PC-3 (cell line): ENCODE measurements at regions not wholly inside any gene's neighbourhood (a gene's known extent, or its start where the extent isn't known, plus 50 kb on each side); places are given as distances from the start of the nearest gene placed in this dataset.

Experiments
- ATAC-seq: fragments of 200-7000 bp; cut with Tn5 transposase; 2 replicates; pipeline ENCODE4 v1.9.1; 2020; ENCODE audit warnings: mild to moderate bottlenecking, moderate library complexity
- BruUV-seq: library from RNA; stranded (reverse); fragments of 400-500 nt; replicated peaks from 2 replicates; lab custom pipeline; 2021; lab: Mats Ljungman, UMichigan
- CTCF ChIA-PET: fragments of 300-600 bp; sonication (Branson Sonifier 250); formaldehyde crosslinking; loops from one replicate; lab custom pipeline; 2022; ENCODE audit warnings: antibody characterized with exemption; lab: Charles Lee
- POLR2A ChIA-PET: fragments of 300-600 bp; sonication (Branson Sonifier 250); formaldehyde crosslinking; loops from one replicate; lab custom pipeline; 2022; ENCODE audit warnings: antibody characterized with exemption; ENCODE audit not compliant: unreplicated experiment; lab: Charles Lee
- DNase-seq: peaks from one replicate; pipeline ENCODE4 v3.0.0-alpha.2; 2015
- H2AFZ ChIP-seq: fragments of 300-600 bp; sonication (generic); 2 replicates; pipeline ENCODE4 v1.6.0; 2016; ENCODE audit warnings: antibody characterized with exemption, low read length
- H3F3A ChIP-seq: fragments of 300-600 bp; sonication (generic); one replicate; pipeline ENCODE4 v1.6.0; 2017; ENCODE audit warnings: antibody characterized with exemption, low read length, control low read depth, mild to moderate bottlenecking; ENCODE audit not compliant: unreplicated experiment
- H3K27ac ChIP-seq: fragments of 300-600 bp; sonication (generic); 2 replicates; pipeline ENCODE4 v1.5.1; 2016; ENCODE audit warnings: mild to moderate bottlenecking, low read length
- H3K27me3 ChIP-seq: fragments of 300-600 bp; sonication (generic); 2 replicates; pipeline ENCODE4 v1.6.1; 2016; ENCODE audit warnings: low read length, mixed read lengths
- H3K36me3 ChIP-seq: fragments of 300-600 bp; sonication (generic); 2 replicates; pipeline ENCODE4 v1.6.1; 2016; ENCODE audit warnings: low read depth, mixed run types, low read length, mixed read lengths
- H3K4me1 ChIP-seq: fragments of 300-600 bp; sonication (generic); 2 replicates; pipeline ENCODE4 v1.5.1; 2016; ENCODE audit warnings: low read length; ENCODE audit not compliant: insufficient read depth
- H3K4me2 ChIP-seq: fragments of 300-600 bp; sonication (generic); 2 replicates; pipeline ENCODE4 v1.6.0; 2016; ENCODE audit warnings: low read length
- H3K4me3 ChIP-seq: fragments of 300-600 bp; sonication (generic); 2 replicates; pipeline ENCODE4 v1.5.1; 2016; ENCODE audit warnings: mild to moderate bottlenecking, low read length, mixed read lengths
- H3K79me2 ChIP-seq: fragments of 300-600 bp; sonication (generic); 2 replicates; pipeline ENCODE4 v1.6.1; 2017; ENCODE audit warnings: low read length, mixed read lengths
- H3K9ac ChIP-seq: fragments of 300-600 bp; sonication (generic); 2 replicates; pipeline ENCODE4 v1.6.0; 2016; ENCODE audit warnings: mild to moderate bottlenecking, low read length
- H3K9me2 ChIP-seq: fragments of 300-600 bp; sonication (generic); replicated peaks from 2 replicates; pipeline ENCODE4 v1.6.1; 2016; ENCODE audit warnings: mixed run types, low read length, mixed read lengths
- H3K9me3 ChIP-seq: fragments of 300-600 bp; sonication (generic); 2 replicates; pipeline ENCODE4 v1.6.1; 2016; ENCODE audit warnings: low read length, mixed read lengths
- H4K20me1 ChIP-seq: fragments of 300-600 bp; sonication (generic); 2 replicates; pipeline ENCODE4 v1.6.1; 2016; ENCODE audit warnings: low read length, mixed read lengths
- EZH2 ChIP-seq: fragments of 300-600 bp; sonication (generic); IDR thresholded peaks from one replicate; pipeline ENCODE4 v1.6.1; 2017; ENCODE audit warnings: antibody characterized with exemption, mild to moderate bottlenecking, low read length; ENCODE audit not compliant: unreplicated experiment
- EZH2phosphoT487 ChIP-seq: fragments of 300-600 bp; sonication (generic); IDR thresholded peaks from 2 replicates; pipeline ENCODE4 v1.6.1; 2018; ENCODE audit warnings: mild to moderate bottlenecking, antibody characterized with exemption, low read length, borderline replicate concordance
- intact Hi-C: fragments of 100-400 bp; cut with micrococcal nuclease; formaldehyde crosslinking; loops from 2 replicates; pipeline ENCODE4 v1.9.0; 2023
- TF ChIP-seq, protein P1 (sequence below): fragments of 300-600 bp; sonication (generic); conservative IDR thresholded peaks from 2 replicates; pipeline ENCODE4 v1.5.1; 2017; ENCODE audit warnings: antibody characterized with exemption, low read depth, mild to moderate bottlenecking, low read length

GRCh38 chrX:125203737-125204578, 115.7 kb upstream of the TEX13C start:
- Histone ChIP-seq H3K36me3 (no peaks in the 10 kb centered on the region), H3K4me3 (peak overlapping the region; percentile 63), H3K27me3 (peaks cover 35% of the 10 kb centered on the region), H3F3A (no peaks in the 10 kb centered on the region), H2AFZ (peak overlapping the region; percentile 95), H3K9ac (no peak overlapping the region), H3K79me2 (no peaks in the 10 kb centered on the region), H3K4me2 (peak overlapping the region; percentile 89), H3K27ac (no peak overlapping the region), H3K9me3 (no peaks in the 10 kb centered on the region), H4K20me1 (no peaks in the 10 kb centered on the region), H3K4me1 (no peaks in the 10 kb centered on the region), H3K9me2 (no peaks in the 10 kb centered on the region)
- DNase-seq (peak; percentile 37), ATAC-seq (peak; percentile 25)
- ChIA-PET CTCF (interaction anchor here (0.6 to 0.7 kb wide), 3 partner anchors 62 to 174 kb away, joined by 4 to 7 read pairs (median 5); no protein-coding TSS in a partner anchor), POLR2A (no interaction called here)
- 0 out of 2 replicates have a peak, but pooled peaks have one; percentile 15 for TF ChIP-seq EZH2phosphoT487
- TF ChIP-seq, protein P1, sequence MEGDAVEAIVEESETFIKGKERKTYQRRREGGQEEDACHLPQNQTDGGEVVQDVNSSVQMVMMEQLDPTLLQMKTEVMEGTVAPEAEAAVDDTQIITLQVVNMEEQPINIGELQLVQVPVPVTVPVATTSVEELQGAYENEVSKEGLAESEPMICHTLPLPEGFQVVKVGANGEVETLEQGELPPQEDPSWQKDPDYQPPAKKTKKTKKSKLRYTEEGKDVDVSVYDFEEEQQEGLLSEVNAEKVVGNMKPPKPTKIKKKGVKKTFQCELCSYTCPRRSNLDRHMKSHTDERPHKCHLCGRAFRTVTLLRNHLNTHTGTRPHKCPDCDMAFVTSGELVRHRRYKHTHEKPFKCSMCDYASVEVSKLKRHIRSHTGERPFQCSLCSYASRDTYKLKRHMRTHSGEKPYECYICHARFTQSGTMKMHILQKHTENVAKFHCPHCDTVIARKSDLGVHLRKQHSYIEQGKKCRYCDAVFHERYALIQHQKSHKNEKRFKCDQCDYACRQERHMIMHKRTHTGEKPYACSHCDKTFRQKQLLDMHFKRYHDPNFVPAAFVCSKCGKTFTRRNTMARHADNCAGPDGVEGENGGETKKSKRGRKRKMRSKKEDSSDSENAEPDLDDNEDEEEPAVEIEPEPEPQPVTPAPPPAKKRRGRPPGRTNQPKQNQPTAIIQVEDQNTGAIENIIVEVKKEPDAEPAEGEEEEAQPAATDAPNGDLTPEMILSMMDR: no peak
- TF ChIP-seq EZH2: no peak
- intact Hi-C loops: loop anchor here (1.0 to 10.0 kb wide), 4 partner anchors 72 to 797 kb away; no protein-coding TSS in a partner anchor
- no TSS peak for BruUV-seq

- H3K9me3 ChIP-seq: no peaks in the 10 kb centered on the region
- H3K27me3 ChIP-seq: peaks cover 35% of the 10 kb centered on the region
- TF ChIP-seq EZH2 (no peak), EZH2phosphoT487 (no peak)
- TF ChIP-seq, protein P1: no peak
- no peak overlapping the region for H3K9ac ChIP-seq
- no TSS peak for BruUV-seq
- intact Hi-C loops: loop anchor here (1.0 to 10.0 kb wide), 4 partner anchors 72 to 797 kb away; no protein-coding TSS in a partner anchor
- H3K4me1 ChIP-seq: no peaks in the 10 kb centered on the region
- ChIA-PET CTCF (interaction anchor here (0.7 kb wide), 1 partner anchor 62 kb away, joined by 5 read pairs; no protein-coding TSS in a partner anchor), POLR2A (no interaction called here)
- no peaks in the 10 kb centered on the region for H3K79me2 ChIP-seq
- no peaks in the 10 kb centered on the region for H3K36me3 ChIP-seq
- H3K9me2 ChIP-seq: no peaks in the 10 kb centered on the region
- peak overlapping the region; percentile 63 for H3K4me3 ChIP-seq
- peak overlapping the region; percentile 89 for H3K4me2 ChIP-seq
- H4K20me1 ChIP-seq: no peaks in the 10 kb centered on the region
- H3K27ac ChIP-seq: no peak overlapping the region
- H3F3A ChIP-seq: no peaks in the 10 kb centered on the region
- H2AFZ ChIP-seq: peak overlapping the region; percentile 95
- DNase-seq (no peak), ATAC-seq (no peak)
Observed at GRCh38 chrX:125204681-125205132, 115.0 kb upstream of the TEX13C start.
